ENCODE measurements at regions not wholly inside any gene's neighbourhood (a gene's known extent, or its start where the extent isn't known, plus 50 kb on each side); places are given as distances from the start of the nearest gene placed in this dataset.
"Not testable (repeated sequence)": the region's sequence is repeated elsewhere in the genome, so short reads cannot be mapped to it uniquely, and the experiment has no call there.

- not testable (repeated sequence) for DNase-seq; H3K27ac ChIP-seq (ENCODE audit: insufficient read depth, low read length, poor library complexity, severe bottlenecking); H3K4me1 ChIP-seq (ENCODE audit: control insufficient read depth, insufficient read depth, low read length, poor library complexity, severe bottlenecking); ATAC-seq (ENCODE audit: low read depth in 2 of 2); H3K4me1 Mint-ChIP-seq; H3K36me3 Mint-ChIP-seq; H3K4me3 ChIP-seq (ENCODE audit: low read depth, low read length); H3K36me3 ChIP-seq (ENCODE audit: control insufficient read depth, insufficient read depth, low read length); H3K27me3 ChIP-seq (ENCODE audit: control insufficient read depth, insufficient read depth, low read length); H3K27ac Mint-ChIP-seq; H3K9me3 Mint-ChIP-seq; H3K9me3 ChIP-seq (ENCODE audit: control insufficient read depth in 2 of 2, low read length in 2 of 2); H3K4me3 Mint-ChIP-seq; H3K27me3 Mint-ChIP-seq
Measured at GRCh38 chr9:64100571-64101155, 1184.3 kb downstream of the FOXD4L5 start.

GRCh38 chr9:64085998-64086397 lies 1199.0 kb downstream of the FOXD4L5 start:
- H3K4me3 ChIP-seq (ENCODE audit: low read depth, low read length); H3K4me1 Mint-ChIP-seq; H3K9me3 Mint-ChIP-seq; H3K27ac Mint-ChIP-seq; H3K4me1 ChIP-seq (ENCODE audit: control insufficient read depth, insufficient read depth, low read length, poor library complexity, severe bottlenecking); H3K36me3 ChIP-seq (ENCODE audit: control insufficient read depth, insufficient read depth, low read length); H3K27ac ChIP-seq (ENCODE audit: insufficient read depth, low read length, poor library complexity, severe bottlenecking); H3K4me3 Mint-ChIP-seq; DNase-seq; ATAC-seq (ENCODE audit: low read depth in 2 of 2); H3K27me3 ChIP-seq (ENCODE audit: control insufficient read depth, insufficient read depth, low read length); H3K36me3 Mint-ChIP-seq; H3K27me3 Mint-ChIP-seq; H3K9me3 ChIP-seq (ENCODE audit: control insufficient read depth in 2 of 2, low read length in 2 of 2): not testable (repeated sequence)

DNA sequence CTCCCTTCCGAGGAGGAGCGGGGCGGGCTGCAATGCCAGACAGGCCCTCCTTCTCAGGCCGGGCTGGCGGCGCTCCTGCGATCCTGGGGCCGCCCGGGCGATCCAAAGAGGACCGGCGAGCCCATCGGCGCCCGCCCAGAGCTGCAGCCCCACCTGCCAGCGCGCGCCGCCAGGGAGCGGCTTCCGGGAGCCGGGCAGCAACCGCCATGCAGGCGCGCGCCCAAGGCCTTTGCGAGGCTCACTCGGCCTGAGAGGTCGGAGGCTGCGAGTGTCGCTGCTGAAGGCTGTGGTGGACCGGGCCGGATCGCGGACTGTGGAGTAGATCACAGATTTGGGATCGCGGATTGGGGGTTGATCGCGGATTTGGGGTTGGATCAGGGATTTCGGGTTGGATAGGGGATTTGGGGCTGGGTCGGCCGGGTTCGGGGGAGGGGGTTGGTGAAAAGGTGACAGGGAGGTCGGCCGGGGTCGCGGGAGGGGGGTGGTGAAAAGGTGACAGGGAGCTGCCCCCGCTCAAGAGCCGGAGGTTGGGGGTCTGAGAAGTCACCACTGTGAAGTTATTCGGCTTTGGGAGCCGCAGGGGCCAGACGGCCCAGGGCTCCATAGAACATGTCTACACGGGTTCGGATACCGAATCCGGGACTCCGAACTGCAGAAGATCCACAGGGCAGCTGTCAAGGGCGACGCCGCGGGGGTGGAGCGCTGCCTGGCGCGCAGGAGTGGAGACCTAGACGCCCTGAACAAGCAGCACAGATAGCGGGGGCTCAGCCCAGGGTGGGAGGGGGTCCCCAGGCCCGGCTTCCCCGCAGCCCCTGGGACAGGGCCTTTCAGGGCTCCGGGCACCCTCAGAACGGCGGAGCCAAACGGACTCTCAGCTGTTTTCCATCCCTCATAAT lies 1213.4 kb downstream of the FOXD4L5 start:
- H3K36me3 Mint-ChIP-seq; H3K4me1 Mint-ChIP-seq; H3K27ac ChIP-seq (ENCODE audit: insufficient read depth, low read length, poor library complexity, severe bottlenecking); H3K4me3 ChIP-seq (ENCODE audit: low read depth, low read length); H3K9me3 Mint-ChIP-seq; H3K9me3 ChIP-seq (ENCODE audit: control insufficient read depth in 2 of 2, low read length in 2 of 2); H3K27me3 Mint-ChIP-seq; H3K4me1 ChIP-seq (ENCODE audit: control insufficient read depth, insufficient read depth, low read length, poor library complexity, severe bottlenecking); H3K27me3 ChIP-seq (ENCODE audit: control insufficient read depth, insufficient read depth, low read length); H3K36me3 ChIP-seq (ENCODE audit: control insufficient read depth, insufficient read depth, low read length); ATAC-seq (ENCODE audit: low read depth in 2 of 2); H3K27ac Mint-ChIP-seq; H3K4me3 Mint-ChIP-seq; DNase-seq: not testable (repeated sequence)

- not testable (repeated sequence) for H3K4me3 ChIP-seq (ENCODE audit: low read depth, low read length); H3K4me3 Mint-ChIP-seq; H3K36me3 Mint-ChIP-seq; H3K27me3 Mint-ChIP-seq; H3K4me1 ChIP-seq (ENCODE audit: control insufficient read depth, insufficient read depth, low read length, poor library complexity, severe bottlenecking); H3K27me3 ChIP-seq (ENCODE audit: control insufficient read depth, insufficient read depth, low read length); H3K4me1 Mint-ChIP-seq; H3K9me3 Mint-ChIP-seq; H3K27ac ChIP-seq (ENCODE audit: insufficient read depth, low read length, poor library complexity, severe bottlenecking); H3K9me3 ChIP-seq (ENCODE audit: control insufficient read depth in 2 of 2, low read length in 2 of 2); ATAC-seq (ENCODE audit: low read depth in 2 of 2); DNase-seq; H3K36me3 ChIP-seq (ENCODE audit: control insufficient read depth, insufficient read depth, low read length)
- peak overlapping the region in 1 of 3 donors; percentile 48 for H3K27ac Mint-ChIP-seq
Measured at GRCh38 chr9:64070611-64071357, 1214.2 kb downstream of the FOXD4L5 start.

GRCh38 chr9:64070083-64070482 lies 1214.9 kb downstream of the FOXD4L5 start:
- H3K4me1 ChIP-seq (ENCODE audit: control insufficient read depth, insufficient read depth, low read length, poor library complexity, severe bottlenecking); H3K27me3 ChIP-seq (ENCODE audit: control insufficient read depth, insufficient read depth, low read length); H3K27ac Mint-ChIP-seq; H3K9me3 Mint-ChIP-seq; H3K27me3 Mint-ChIP-seq; H3K36me3 ChIP-seq (ENCODE audit: control insufficient read depth, insufficient read depth, low read length); H3K27ac ChIP-seq (ENCODE audit: insufficient read depth, low read length, poor library complexity, severe bottlenecking); DNase-seq; H3K9me3 ChIP-seq (ENCODE audit: control insufficient read depth in 2 of 2, low read length in 2 of 2); H3K4me1 Mint-ChIP-seq; ATAC-seq (ENCODE audit: low read depth in 2 of 2); H3K36me3 Mint-ChIP-seq; H3K4me3 Mint-ChIP-seq; H3K4me3 ChIP-seq (ENCODE audit: low read depth, low read length): not testable (repeated sequence)

- H3K27me3 ChIP-seq (ENCODE audit: control insufficient read depth, insufficient read depth, low read length), result no peaks in the 10 kb centered on the region
- no peak overlapping the region for H3K27ac Mint-ChIP-seq
- H3K4me1 Mint-ChIP-seq, result no peaks in the 10 kb centered on the region
- peaks cover 0 to 4% of the 10 kb centered on the region in 2 experiments for H3K9me3 ChIP-seq (ENCODE audit: control insufficient read depth in 2 of 2, low read length in 2 of 2)
- H3K9me3 Mint-ChIP-seq, result peaks cover 0 to 10% (median 5%) of the 10 kb centered on the region in 7 donors
- H3K27me3 Mint-ChIP-seq, result no peaks in the 10 kb centered on the region
- ATAC-seq (ENCODE audit: low read depth in 2 of 2) (no peak), DNase-seq (no peak)
- no peak overlapping the region for H3K4me3 Mint-ChIP-seq
- H3K4me3 ChIP-seq (ENCODE audit: low read depth, low read length), result no peak overlapping the region
- no peaks in the 10 kb centered on the region for H3K4me1 ChIP-seq (ENCODE audit: control insufficient read depth, insufficient read depth, low read length, poor library complexity, severe bottlenecking)
- H3K36me3 Mint-ChIP-seq, result no peaks in the 10 kb centered on the region
- no peaks in the 10 kb centered on the region for H3K36me3 ChIP-seq (ENCODE audit: control insufficient read depth, insufficient read depth, low read length)
- H3K27ac ChIP-seq (ENCODE audit: insufficient read depth, low read length, poor library complexity, severe bottlenecking), result no peak overlapping the region
Measured at GRCh38 chr9:64066736-64067368, 1218.2 kb downstream of the FOXD4L5 start.

- H3K36me3 ChIP-seq (ENCODE audit: control insufficient read depth, insufficient read depth, low read length), result no peaks in the 10 kb centered on the region
- Mint-ChIP-seq H3K27me3 (no peaks in the 10 kb centered on the region), H3K4me1 (no peaks in the 10 kb centered on the region), H3K4me3 (no peak overlapping the region), H3K9me3 (peaks cover 0 to 10% (median 5%) of the 10 kb centered on the region in 7 donors), H3K27ac (no peak overlapping the region), H3K36me3 (no peaks in the 10 kb centered on the region)
- no peaks in the 10 kb centered on the region for H3K27me3 ChIP-seq (ENCODE audit: control insufficient read depth, insufficient read depth, low read length)
- no peaks in the 10 kb centered on the region for H3K9me3 ChIP-seq (ENCODE audit: control insufficient read depth in 2 of 2, low read length in 2 of 2)
- no peak for ATAC-seq (ENCODE audit: low read depth in 2 of 2)
- H3K4me1 ChIP-seq (ENCODE audit: control insufficient read depth, insufficient read depth, low read length, poor library complexity, severe bottlenecking), result no peaks in the 10 kb centered on the region
- no peak for DNase-seq
- H3K27ac ChIP-seq (ENCODE audit: insufficient read depth, low read length, poor library complexity, severe bottlenecking), result no peak overlapping the region
- no peak overlapping the region for H3K4me3 ChIP-seq (ENCODE audit: low read depth, low read length)
Measured at GRCh38 chr9:64061013-64061627, 1223.9 kb downstream of the FOXD4L5 start.
